ENCODE measurements at regions not wholly inside any gene's neighbourhood (a gene's known extent, or its start where the extent isn't known, plus 50 kb on each side); places are given as distances from the start of the nearest gene placed in this dataset.

DNA sequence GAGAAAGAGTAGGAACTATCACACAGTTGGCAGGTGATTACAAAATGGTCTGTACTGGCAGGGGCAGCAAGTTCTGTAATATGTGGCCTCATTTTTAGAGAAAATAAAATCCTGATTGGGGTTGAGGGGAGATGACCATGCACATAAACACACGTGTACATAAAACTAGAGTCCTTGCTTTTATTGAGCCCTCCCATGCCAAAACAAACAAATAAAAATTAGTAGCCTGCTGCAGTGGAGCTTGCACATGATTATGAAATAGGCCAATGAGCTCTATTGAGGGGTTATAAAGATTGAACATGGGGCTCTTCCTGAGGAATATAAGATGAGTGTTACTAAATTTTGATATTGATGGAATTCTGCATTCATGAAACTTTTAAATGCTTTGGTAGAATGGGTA, 248.4 kb downstream of the ELAVL2 start:
- no peak for DNase-seq (ENCODE audit: low read depth in 2 of 2)

DNA sequence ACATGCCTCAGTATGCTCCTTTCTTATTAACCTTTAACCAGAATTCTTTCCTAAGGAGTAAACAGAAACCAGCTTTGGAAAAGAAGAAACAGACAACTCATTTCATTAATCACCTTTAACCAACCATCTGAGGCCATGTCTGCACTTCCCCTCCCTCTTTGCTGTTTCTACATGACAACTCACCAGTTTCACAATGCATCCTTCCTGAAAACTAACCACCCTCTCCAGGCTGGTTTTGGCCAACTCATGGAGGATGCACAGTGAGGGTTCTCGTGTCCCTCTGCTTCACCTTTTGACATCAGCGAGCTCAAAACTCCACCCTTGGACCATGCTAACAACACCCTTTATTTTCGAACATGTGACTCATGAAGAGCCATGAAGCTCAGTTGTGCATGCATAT, 244.1 kb downstream of the ELAVL2 start:
- no peak for DNase-seq (ENCODE audit: low read depth in 2 of 2)

DNA sequence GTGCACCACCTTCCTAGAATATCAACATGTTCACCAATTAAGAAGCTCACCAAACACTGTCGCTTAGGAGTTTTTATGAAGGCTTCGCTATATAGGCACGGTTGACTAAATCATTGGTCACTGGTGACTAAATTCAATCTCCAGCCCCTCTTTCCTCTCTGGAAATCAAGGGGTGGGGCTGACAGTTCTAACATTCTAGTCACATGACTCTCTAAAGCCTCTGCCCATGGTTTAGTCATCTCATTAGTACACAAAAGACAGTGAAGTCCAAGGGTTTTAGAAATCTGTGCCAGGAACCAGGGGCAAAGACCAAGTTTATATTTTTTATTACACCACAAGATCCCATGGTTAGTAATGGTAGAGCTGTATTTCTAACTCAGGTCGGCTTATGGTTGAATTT, 243.2 kb downstream of the ELAVL2 start:
- DNase-seq (ENCODE audit: low read depth in 2 of 2) = no peak

DNA sequence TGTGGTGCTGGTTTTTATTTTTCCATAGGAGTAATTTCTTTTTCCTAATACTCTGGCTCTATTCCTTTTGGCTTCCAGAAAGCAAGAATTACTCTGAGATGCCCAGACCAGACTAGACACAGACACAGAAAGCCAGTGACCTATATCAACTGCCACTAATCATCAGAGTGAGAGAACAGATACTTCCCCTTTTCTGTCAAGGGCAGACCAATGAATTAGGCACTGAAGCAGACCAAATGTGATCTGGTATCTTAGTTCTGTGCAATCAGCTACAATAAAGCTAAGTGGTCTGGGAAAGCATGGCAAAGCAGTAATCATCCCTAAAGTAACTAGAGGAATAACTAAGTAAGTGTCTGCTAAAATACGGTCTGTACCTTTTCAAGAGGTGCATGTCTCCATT, 239.1 kb downstream of the ELAVL2 start:
- DNase-seq (ENCODE audit: low read depth in 2 of 2) = no peak

DNA sequence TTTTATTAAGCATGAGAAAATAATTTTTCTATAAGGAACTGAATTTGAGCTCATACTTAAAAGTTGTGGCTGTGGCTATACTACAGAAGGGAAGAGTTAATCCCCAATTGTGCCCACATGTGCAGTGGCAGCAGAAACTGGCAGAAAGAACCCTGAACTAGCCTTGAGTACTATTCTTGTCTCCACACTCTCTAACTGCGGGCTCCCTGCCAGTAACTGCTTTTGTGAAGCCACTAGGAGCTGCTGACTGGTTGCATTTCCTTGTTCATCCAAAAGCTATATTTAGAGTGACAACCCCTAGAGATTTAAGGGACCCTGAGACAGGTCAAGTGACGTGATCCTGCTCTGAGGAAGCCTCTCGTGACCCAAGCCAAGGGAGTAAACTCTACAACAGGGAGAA, 238.6 kb downstream of the ELAVL2 start:
- DNase-seq (ENCODE audit: low read depth in 2 of 2) = no peak

DNA sequence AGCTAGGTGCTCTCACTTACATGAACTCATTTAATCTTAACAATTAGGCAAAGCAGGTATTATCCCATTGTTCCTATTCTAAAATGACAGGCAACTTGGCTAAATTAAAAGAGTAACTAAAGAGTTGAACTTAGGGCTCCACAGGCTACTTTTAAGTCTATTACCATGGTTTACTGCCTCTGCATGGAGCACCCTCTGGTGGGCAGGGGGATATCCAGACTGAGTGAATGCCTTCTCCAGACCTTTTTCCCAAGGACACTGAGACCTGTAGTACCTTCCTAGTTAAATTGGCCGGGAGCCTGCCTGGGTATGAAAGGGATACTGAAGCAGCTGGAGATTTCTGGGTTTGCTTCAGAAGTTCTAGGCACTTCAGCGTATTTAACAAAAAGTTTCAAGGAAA, 238.1 kb downstream of the ELAVL2 start:
- DNase-seq (ENCODE audit: low read depth in 2 of 2) = no peak

DNA sequence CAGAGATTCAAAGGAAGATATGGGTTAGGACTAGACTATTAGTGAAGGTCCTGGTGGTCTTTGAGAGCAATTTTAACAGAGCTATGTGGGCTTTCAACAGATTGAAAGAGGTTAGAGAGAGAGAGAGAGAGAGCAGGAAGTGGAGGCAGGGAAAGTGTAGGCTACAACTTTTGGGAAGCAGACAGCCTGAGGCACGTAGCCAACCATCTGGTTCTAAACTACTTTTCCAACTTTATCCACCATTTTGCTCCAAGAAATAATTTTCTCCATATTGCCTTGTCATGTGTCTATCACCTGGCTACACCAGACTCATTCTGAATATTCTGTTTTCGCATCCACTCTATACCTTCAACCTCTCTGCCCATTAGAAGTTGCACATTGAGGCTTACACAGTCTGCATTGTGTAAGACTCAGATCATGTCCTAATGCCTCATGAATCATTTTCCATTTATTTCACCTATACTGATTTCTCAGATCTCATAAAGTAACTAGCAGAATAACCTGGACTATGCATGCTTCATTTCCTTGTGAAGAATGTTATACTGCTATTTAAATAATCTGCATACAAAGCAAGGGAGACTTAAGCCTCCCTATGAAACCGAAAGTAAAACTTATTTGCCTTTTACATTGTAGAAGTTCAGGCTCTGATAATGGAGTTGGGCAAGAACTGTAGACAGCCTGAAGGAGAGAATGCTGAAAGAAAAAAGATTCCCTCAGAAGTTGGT, 235.6 kb downstream of the ELAVL2 start:
- DNase-seq (ENCODE audit: low read depth in 2 of 2) = no peak

DNA sequence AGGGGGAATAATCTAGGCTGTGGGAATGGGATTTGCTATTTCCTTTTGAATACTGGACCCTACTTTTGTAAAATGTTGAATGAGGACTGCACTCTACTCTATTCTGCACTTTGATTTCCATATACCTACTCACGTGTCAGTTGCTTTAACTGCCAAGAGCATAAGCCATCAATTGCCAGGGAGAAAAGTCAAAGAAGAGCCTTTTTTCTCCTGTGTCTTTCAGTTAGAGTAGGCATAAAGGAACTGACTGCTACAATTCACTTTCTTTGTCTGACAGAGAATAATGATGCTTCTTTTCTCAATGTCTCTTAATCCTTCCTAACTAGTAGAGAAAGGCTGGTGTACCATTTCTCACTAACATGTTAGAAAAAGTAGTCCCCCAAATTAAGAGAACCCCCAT, 231.6 kb downstream of the ELAVL2 start:
- no peak for DNase-seq (ENCODE audit: low read depth in 2 of 2)

DNA sequence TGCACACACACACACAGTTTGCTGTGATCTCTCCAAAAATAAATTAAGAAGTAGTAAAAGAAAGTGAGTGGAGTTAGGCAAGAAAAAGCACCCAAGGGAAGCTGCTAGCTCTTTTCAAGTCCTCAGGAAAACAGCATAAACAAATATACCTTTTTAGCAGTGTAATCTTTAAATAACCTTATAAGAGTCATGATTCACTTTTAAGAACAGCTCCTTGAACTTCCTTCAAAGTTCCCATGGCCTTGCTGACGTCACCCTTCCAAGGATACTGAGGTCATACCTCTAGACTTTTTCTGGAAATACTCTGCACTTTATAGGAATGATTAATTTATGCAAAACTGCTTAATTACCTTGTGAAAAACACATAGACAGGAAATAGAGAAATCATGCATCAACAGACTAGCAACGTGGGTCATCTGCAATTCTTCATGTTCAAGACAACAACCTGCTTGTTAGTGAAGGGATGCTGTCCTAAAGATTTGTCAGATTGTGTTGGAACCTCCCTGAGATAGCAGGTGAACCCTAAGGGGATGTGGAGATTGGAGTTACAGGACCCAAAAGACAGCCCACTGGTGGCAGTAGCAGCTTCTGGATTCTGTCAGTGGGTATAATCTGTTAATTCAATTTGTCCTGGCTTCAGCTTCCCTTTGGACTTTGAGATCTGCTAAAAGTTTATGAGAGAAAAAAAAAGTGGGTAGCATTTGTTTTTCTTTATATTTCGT, 229.0 kb downstream of the ELAVL2 start:
- no peak for DNase-seq (ENCODE audit: low read depth in 2 of 2)

DNA sequence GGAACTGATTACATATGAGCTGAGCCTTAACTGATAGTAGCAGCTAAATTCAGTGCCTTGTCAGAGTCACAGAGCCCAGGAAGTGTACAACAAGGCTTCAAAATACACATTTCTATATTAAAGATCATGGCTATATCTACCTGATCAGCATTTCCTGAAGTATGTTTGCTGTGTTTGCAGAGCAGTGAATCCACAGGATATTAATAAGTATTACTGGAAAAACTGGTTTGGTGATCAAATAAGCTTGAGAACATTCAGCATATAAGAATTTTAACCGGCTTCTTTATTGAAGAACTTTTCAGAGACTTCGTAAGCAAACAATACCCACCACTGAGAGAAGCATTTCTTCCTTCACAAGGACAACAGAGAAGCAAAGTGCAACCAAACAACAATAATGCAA, 227.0 kb downstream of the ELAVL2 start:
- no peak for DNase-seq (ENCODE audit: low read depth in 2 of 2)

DNA sequence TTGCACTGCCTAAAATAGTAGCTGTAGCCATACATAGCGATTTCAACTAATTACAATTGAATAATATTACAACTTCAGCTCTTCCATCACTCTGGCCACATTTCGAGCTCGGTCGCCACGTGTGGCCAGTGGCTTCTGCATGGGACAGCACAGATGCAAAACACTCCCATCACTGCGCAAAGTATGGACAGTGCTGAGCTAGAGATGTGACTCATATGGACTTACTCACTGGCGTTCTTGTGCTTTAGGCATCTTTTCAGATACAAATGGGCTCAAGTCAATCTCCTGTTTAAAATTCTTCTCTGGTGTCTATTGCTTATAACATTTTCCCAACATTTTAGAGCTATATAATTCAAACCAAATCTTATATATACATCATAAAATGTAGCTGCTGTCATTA, 222.7 kb downstream of the ELAVL2 start:
- DNase-seq (ENCODE audit: low read depth in 2 of 2) = no peak

DNA sequence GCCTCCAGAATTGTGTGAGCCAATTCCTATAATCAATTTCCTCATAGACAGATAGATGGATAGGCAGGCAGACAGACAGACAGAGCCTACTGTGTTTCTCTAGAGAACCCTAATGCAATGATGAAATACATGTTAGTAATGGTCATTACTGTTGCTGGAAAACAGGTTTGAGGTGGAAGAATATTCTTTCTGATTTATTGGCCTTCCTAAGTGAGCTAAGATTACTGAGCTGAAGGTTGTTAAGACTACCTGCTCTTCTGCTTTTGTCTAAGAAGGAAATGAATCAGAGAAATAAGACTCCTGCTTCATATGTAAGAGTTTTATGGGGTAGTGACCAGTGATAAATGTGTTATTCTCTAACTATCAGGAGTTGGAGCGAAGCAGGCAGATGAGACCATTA, 219.9 kb downstream of the ELAVL2 start:
- no peak for DNase-seq (ENCODE audit: low read depth in 2 of 2)

DNA sequence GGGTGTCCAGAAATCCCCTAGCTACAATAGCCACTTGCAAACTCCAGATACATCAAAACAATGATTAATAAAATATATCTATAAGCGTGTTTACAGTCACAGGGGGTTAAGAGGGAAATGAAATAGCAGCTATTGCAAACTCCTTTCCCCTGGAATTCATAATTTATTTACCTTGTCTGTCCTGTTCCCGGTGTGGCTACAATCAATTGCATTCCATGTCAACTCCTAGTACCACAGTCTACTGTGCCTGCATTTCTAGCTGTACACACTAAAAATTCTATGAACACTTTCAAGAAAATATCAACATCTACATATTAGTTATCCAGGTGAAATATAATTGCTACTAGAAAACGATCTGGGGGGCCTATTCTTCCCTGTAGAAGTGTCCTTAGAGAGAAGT, 217.6 kb downstream of the ELAVL2 start:
- no peak for DNase-seq (ENCODE audit: low read depth in 2 of 2)

DNA sequence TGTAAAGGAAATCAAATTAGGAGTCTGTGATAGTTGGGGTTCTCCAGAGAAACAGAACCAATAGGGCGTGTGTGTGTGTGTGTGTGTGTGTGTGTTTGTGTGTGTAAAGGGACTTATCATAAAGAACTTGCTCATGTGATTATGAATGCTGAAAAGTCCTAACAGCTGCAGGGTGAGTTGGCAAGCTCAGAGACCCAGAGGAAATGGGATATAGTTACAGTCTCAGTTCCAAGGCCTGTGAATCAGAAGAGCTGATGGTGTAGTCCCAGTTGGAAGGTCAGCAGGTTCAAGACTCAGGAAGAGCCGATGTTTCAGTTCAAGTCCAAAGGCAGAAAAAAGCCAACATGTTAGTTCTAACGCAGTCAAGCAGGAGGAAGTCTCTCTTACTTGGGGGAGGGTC, 214.2 kb downstream of the ELAVL2 start:
- DNase-seq (ENCODE audit: low read depth in 2 of 2) = peak in 1 of 2 donors; percentile 22

DNA sequence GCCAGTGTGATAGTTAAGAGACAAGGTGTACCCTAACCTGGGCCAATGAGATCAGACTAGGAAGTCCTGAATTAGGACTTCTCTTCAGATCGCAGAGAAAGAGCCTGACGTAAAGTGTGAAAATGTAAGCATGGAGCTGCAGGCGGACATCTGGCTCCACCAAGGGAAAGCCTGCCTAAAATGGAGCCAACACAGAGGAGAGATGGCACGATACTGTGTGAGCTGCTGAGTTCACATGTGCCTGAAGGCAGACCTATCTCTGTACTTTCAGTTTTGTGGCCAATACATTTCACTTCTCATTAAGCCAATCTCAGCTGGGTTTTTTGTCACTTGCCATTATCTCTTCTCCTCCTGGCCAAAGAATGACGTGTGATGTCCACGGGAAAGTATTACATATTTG, 210.5 kb downstream of the ELAVL2 start:
- DNase-seq (ENCODE audit: low read depth in 2 of 2) = no peak

DNA sequence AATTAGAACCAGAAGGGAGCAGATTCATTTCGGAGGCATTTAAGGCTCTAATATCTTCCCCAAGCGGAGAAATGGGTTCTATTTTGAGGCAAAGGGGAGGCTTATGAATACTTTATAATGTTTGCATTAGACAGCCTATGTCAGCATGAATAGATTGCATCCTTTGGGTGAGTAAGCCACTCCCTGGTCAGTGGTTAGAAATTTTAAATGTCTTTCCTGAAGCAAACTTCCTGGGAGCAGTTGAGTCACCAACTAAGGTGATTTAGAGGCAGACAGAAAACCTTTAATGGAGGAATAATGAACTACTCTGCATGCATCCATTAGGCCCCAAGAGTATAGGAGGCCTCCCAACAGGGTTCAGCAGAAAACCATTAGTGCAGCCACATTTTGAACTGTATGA, 204.9 kb downstream of the ELAVL2 start:
- no peak for DNase-seq (ENCODE audit: low read depth in 2 of 2)

DNA sequence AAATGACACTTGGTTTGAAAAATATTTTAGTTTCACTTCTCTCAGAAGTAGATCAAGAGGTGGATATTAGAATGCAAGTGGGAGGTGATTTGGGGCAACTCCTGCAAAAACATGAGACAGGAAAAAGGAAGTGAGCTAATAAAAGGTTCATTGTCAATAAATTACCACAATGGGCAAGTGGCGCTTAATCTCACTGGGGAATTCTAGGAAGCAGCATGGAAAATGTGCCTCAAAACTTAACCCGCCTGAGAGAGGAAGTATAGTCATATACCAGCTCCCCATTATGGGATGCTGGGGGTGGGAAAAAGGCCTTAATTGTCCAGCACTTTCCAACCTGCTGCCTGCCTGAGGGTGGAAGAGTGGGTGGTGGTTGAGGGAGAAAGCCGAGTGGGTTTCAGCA, 204.1 kb downstream of the ELAVL2 start:
- DNase-seq (ENCODE audit: low read depth in 2 of 2) = peak; percentile 32 to 80

DNA sequence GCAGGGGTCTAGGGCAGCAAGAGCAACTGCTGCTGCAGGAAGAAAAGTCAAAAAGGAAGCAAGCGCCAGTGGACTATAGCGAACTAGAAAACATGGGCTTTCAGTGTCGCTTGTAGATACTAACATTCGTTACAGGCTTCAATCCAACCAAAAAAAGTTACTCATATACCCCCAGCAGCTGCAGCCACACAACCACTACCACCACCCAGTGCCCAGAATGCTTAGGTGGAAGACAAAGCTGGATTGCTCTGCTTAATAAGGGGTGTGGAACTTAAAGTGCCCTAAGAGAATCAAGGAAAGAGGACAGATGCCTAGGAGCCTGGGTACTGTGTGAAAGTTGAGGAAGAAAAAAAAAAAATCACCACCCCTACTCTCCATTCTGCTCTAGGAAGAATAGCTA, 203.6 kb downstream of the ELAVL2 start:
- DNase-seq (ENCODE audit: low read depth in 2 of 2) = no peak

DNA sequence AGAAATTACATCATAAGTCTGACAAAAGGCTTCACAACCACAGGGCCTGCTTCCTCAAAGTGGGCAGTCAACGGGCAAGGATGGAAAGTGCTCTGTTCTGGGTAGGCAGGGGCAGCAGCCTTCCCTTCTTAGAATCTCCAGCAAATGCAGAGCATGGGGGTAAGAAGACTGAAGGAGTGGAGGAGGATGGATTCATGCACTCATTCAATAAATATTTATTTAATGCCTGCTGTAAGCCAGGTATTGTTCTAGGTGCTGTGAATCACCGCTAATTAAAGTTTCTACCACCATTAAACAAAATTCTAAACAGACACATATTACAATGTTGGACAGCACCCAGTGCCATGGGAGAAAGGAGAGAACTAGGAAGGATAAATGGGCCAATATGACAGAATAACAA, 195.6 kb downstream of the ELAVL2 start:
- DNase-seq (ENCODE audit: low read depth in 2 of 2) = no peak

DNA sequence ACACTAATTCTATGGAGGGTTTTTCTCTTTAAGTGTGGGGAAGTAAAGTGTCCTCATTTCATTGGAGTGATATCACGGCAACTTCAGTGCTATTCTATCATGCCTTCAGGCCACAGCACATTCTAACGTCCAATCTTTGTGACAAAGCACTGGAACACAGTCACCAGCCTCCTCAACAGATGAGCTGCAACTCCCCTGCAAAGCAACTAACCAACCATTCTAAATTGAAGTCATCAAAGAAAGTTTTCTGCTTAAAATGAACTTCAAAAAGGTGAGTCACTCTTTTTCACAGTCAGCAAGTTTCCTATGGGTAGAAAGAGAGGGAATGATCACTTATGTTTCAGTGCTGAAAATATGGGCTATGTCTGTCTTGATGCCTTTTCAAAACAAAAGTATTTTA, 190.8 kb downstream of the ELAVL2 start:
- DNase-seq (ENCODE audit: low read depth in 2 of 2) = no peak

DNA sequence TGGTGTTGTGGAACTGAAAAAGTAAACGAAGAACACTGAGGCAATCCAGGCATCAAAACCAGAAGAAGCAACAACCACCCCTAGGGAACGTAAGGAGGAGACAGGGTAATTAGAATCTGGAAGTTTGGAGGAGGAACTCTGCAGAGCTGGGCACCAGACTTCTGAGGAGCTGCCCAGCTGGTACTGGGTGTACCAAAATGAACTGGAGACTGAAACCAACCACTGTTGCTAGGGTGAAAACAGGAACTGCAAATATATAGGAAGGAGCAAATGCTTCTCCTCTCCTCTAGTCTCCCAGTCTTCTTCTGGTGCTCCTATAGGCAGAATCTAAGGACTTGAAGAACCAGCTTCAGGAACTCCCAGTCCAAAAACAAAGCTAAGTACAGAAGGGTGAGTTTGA, 189.8 kb downstream of the ELAVL2 start:
- DNase-seq (ENCODE audit: low read depth in 2 of 2) = no peak

DNA sequence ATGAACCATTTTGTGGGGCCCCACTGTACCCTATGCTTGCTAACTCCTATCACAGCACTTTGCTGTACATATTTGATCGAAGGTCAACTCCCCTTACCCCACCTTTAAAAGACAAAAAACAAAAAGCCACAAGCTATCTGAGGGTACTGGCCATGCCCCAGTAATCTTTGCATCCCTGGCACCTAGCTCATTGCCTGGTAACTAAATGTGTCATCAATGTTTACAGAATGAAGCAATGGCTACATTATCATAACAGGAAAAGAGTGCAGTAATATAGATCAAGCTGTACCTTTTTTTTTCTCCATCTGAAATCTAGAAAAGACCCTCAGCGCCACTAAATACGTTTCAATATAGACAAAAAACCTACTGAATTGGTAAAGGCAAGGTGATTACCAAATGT, 188.0 kb downstream of the ELAVL2 start:
- DNase-seq (ENCODE audit: low read depth in 2 of 2) = no peak

DNA sequence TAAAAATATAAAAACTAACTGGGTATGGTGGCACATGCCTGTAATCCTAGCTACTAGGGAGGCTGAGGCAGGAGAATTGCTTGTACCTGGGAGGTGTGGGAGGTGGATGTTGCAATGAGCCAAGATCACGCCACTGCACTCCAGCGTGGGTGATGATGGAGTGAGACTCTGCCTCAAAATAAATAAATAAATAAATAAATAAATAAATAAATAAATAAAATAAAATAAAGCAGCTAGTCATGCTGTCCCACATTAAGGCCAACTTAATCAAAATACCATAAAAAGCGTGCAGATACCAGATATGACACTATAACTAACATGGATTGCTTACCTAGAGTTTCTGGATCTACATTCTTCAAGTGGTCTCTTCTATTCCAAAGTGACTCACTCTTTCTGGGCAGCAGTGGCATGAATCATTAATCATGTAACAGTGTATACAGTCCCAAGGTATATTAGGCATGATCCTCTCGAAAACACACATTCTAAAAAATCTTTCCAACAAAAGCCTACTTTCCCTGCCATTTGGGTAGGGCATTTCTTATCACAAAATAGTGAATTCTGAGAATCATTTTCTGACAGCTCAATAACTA, 187.1 kb downstream of the ELAVL2 start:
- DNase-seq (ENCODE audit: low read depth in 2 of 2) = no peak
